Right lobe of liver (tissue), 4 donors: ENCODE measurements at regions not wholly inside any gene's neighbourhood (a gene's known extent, or its start where the extent isn't known, plus 50 kb on each side); places are given as distances from the start of the nearest gene placed in this dataset.

ENCODE experiments used
- CTCF ChIP-seq, 4 donors: fragments of 200-600 bp in 3 of 4; fragments of 450-650 bp in 1 of 4; IDR thresholded peaks; one replicate each; pipeline versions ENCODE4 v1.5.1 to v1.8.0; 2016 to 2022; ENCODE audit warnings: antibody characterized with exemption in 4 of 4, mild to moderate bottlenecking in 2 of 4
- POLR2A ChIP-seq: fragments of 450-650 bp; IDR thresholded peaks from one replicate; pipeline ENCODE4 v1.6.1; 2017; ENCODE audit warnings: antibody characterized with exemption, mild to moderate bottlenecking
- donor health status: DM: no; HTN: no; CAD: no.
- donor health status: DM: no; HTN: no; CAD: no.
- donor health status: DM: no; HTN: yes; CAD: no.

- TF ChIP-seq CTCF (IDR thresholded peaks at IDR 0.05) = no peak
- TF ChIP-seq POLR2A = no peak
Observed at GRCh38 chr5:174454890-174455289, 269.5 kb upstream of the MSX2 start.
